ENCODE measurements at regions not wholly inside any gene's neighbourhood (a gene's known extent, or its start where the extent isn't known, plus 50 kb on each side); places are given as distances from the start of the nearest gene placed in this dataset.

- no peaks in the 10 kb centered on the region for H3K36me3 ChIP-seq (ENCODE audit: low read depth, low read length)
- ChIA-PET CTCF (no interaction called here), POLR2A (ENCODE audit: unreplicated experiment) (no interaction called here)
- intact Hi-C loops (cut with micrococcal nuclease), result no loop called here
- no peaks in the 10 kb centered on the region for H3F3A ChIP-seq (ENCODE audit: low read length, unreplicated experiment)
- H3K4me1 ChIP-seq (ENCODE audit: insufficient read depth, low read length), result no peaks in the 10 kb centered on the region
- no TSS peak for BruUV-seq (replicated peaks)
- H3K27ac ChIP-seq (ENCODE audit: low read length), result no peak overlapping the region
- no peak overlapping the region for H3K4me2 ChIP-seq (ENCODE audit: low read length)
- TF ChIP-seq EZH2phosphoT487 (IDR thresholded peaks at IDR 0.05; ENCODE audit: borderline replicate concordance, low read length), result no peak
- TF ChIP-seq EZH2 (IDR thresholded peaks at IDR 0.05; ENCODE audit: low read length, unreplicated experiment), result no peak
- no peak for TF ChIP-seq CTCF (conservative IDR thresholded peaks at IDR 0.05; ENCODE audit: low read depth, low read length)
- no peak overlapping the region for H3K9ac ChIP-seq (ENCODE audit: low read length)
- DNase-seq, result no peak
- ATAC-seq, result no peak
- no peaks in the 10 kb centered on the region for H3K27me3 ChIP-seq (ENCODE audit: low read length)
- no peaks in the 10 kb centered on the region for H3K79me2 ChIP-seq (ENCODE audit: low read length)
- H3K4me3 ChIP-seq (ENCODE audit: low read length), result no peak overlapping the region
- H3K9me2 ChIP-seq (replicated peaks; ENCODE audit: low read length), result no peaks in the 10 kb centered on the region
- H4K20me1 ChIP-seq (ENCODE audit: low read length), result no peaks in the 10 kb centered on the region
- no peaks in the 10 kb centered on the region for H3K9me3 ChIP-seq (ENCODE audit: low read length)
- H2AFZ ChIP-seq (ENCODE audit: low read length), result no peak overlapping the region
Observed at GRCh38 chr5:2584579-2585269, 166.8 kb downstream of the IRX2 start.

GRCh38 chr5:2582507-2582906 lies 169.0 kb downstream of the IRX2 start:
- H3K9me2 ChIP-seq (replicated peaks; ENCODE audit: low read length), result no peaks in the 10 kb centered on the region
- H3K27me3 ChIP-seq (ENCODE audit: low read length), result no peaks in the 10 kb centered on the region
- H3K4me2 ChIP-seq (ENCODE audit: low read length), result no peak overlapping the region
- H3K4me3 ChIP-seq (ENCODE audit: low read length), result no peak overlapping the region
- ATAC-seq (no peak), DNase-seq (no peak)
- no peak overlapping the region for H2AFZ ChIP-seq (ENCODE audit: low read length)
- ChIA-PET POLR2A (ENCODE audit: unreplicated experiment) (no interaction called here), CTCF (no interaction called here)
- no peaks in the 10 kb centered on the region for H3F3A ChIP-seq (ENCODE audit: low read length, unreplicated experiment)
- no TSS peak for BruUV-seq (replicated peaks)
- H4K20me1 ChIP-seq (ENCODE audit: low read length), result no peaks in the 10 kb centered on the region
- intact Hi-C loops (cut with micrococcal nuclease), result no loop called here
- TF ChIP-seq EZH2phosphoT487 (IDR thresholded peaks at IDR 0.05; ENCODE audit: borderline replicate concordance, low read length) (no peak), CTCF (conservative IDR thresholded peaks at IDR 0.05; ENCODE audit: low read depth, low read length) (no peak), EZH2 (IDR thresholded peaks at IDR 0.05; ENCODE audit: low read length, unreplicated experiment) (no peak)
- H3K36me3 ChIP-seq (ENCODE audit: low read depth, low read length), result no peaks in the 10 kb centered on the region
- H3K4me1 ChIP-seq (ENCODE audit: insufficient read depth, low read length), result no peaks in the 10 kb centered on the region
- H3K79me2 ChIP-seq (ENCODE audit: low read length), result no peaks in the 10 kb centered on the region
- H3K27ac ChIP-seq (ENCODE audit: low read length), result no peak overlapping the region
- H3K9ac ChIP-seq (ENCODE audit: low read length), result no peak overlapping the region
- H3K9me3 ChIP-seq (ENCODE audit: low read length), result no peaks in the 10 kb centered on the region

GRCh38 chr5:2582106-2582505 lies 169.4 kb downstream of the IRX2 start:
- no peak overlapping the region for H2AFZ ChIP-seq (ENCODE audit: low read length)
- H3K9ac ChIP-seq (ENCODE audit: low read length), result no peak overlapping the region
- ChIA-PET POLR2A (ENCODE audit: unreplicated experiment) (no interaction called here), CTCF (no interaction called here)
- H3K79me2 ChIP-seq (ENCODE audit: low read length), result no peaks in the 10 kb centered on the region
- no peak overlapping the region for H3K4me3 ChIP-seq (ENCODE audit: low read length)
- no peaks in the 10 kb centered on the region for H3K36me3 ChIP-seq (ENCODE audit: low read depth, low read length)
- H3K27me3 ChIP-seq (ENCODE audit: low read length), result no peaks in the 10 kb centered on the region
- no peaks in the 10 kb centered on the region for H3K9me3 ChIP-seq (ENCODE audit: low read length)
- H3K9me2 ChIP-seq (replicated peaks; ENCODE audit: low read length), result no peaks in the 10 kb centered on the region
- DNase-seq (no peak), ATAC-seq (no peak)
- no peaks in the 10 kb centered on the region for H3F3A ChIP-seq (ENCODE audit: low read length, unreplicated experiment)
- intact Hi-C loops (cut with micrococcal nuclease), result no loop called here
- H3K4me2 ChIP-seq (ENCODE audit: low read length), result no peak overlapping the region
- H3K4me1 ChIP-seq (ENCODE audit: insufficient read depth, low read length), result no peaks in the 10 kb centered on the region
- BruUV-seq (replicated peaks), result no TSS peak
- no peak for TF ChIP-seq CTCF (conservative IDR thresholded peaks at IDR 0.05; ENCODE audit: low read depth, low read length)
- TF ChIP-seq EZH2phosphoT487 (IDR thresholded peaks at IDR 0.05; ENCODE audit: borderline replicate concordance, low read length), result no peak
- no peaks in the 10 kb centered on the region for H4K20me1 ChIP-seq (ENCODE audit: low read length)
- no peak overlapping the region for H3K27ac ChIP-seq (ENCODE audit: low read length)
